HG02678 (cell line): ENCODE measurements at regions not wholly inside any gene's neighbourhood (a gene's known extent, or its start where the extent isn't known, plus 50 kb on each side); places are given as distances from the start of the nearest gene placed in this dataset.
A peak's percentile ranks its signal among the peaks of the same experiment; 100 is the strongest.

ENCODE experiments used
- ATAC-seq: cut with Tn5 transposase; IDR thresholded peaks from one replicate; pipeline ENCODE4 v1.9.1; 2021; ENCODE audit warnings: mild to moderate bottlenecking, moderate library complexity; ENCODE audit not compliant: unreplicated experiment

GRCh38 chr6:121020656-121021055 lies 313.6 kb downstream of the TBC1D32 start:
- ATAC-seq = no peak

DNA sequence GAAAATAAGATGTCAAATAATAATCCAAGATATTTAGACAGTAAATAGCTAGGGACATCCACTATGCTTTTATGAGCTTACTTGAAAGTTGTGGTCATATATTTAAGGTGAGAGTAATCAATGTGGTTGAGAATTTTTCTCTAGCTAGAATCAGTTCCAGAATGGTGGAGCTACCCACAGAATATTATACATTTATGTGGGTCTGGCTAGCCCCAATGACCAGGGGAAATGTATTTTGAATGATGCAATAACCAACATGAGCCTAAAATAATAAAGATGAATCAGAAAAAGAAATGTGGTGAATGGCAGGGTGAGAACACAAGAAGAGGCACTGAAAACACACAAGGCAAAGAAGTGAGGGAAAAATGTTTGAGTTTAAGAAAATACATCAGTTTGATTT lies 325.7 kb downstream of the TBC1D32 start:
- ATAC-seq = no peak

DNA sequence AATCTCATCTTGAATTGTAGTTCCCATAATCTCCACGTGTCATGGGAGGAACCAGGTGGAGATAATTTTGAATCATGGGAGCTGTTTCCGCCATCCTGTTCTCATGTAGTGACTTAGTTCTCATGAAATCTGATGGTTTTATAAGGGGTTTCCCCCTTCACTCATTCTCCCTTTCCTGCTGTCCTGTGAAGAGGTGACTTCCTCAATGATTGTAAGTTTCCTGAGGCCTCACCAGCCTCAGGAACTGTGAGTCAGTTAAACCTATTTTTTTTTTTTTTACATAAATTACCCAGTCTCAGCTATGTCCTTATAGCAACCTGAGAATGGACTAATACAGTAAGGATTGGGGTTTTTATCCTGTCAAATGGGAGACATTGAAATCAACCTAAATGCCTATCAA lies 328.3 kb downstream of the TBC1D32 start:
- no peak for ATAC-seq

DNA sequence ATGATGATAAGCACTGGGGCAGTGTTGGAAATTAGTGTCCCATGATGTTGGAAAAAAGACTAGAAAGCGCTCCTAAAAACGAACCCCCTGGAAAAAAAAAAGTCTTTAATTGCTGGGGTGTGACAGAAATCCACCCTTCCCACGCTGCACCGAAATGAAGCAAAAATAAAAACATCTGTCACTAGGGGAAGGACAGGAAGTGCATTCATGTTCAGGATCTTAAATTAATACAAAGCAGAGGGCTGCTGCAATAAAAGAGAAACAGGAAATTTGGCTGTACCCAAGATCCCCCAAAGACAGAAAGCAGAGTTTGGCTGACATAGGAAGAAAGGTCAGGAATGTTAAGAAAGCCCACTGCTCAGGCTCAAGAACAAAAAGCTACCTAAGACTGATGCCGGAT lies 333.9 kb downstream of the TBC1D32 start:
- ATAC-seq = no peak

DNA sequence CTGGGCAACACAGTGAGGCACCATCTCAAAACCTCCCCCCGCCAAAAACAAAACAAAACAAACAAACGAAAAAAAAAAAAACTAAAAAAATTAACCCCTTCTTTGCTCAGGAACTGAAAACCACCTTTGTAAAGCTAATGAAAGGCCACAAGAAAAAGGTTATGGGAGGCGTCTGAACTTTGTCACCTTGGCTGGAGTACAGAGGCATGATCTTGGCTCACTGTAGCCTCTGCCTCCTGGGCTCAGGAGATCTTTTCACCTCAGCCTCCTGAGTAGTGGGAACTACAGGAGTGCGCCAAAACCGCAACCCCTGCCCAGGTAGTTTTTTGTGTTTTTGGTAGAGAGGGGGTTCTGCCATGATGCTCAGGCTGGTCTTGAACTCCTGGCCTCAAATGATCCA lies 337.9 kb downstream of the TBC1D32 start:
- ATAC-seq = no peak

DNA sequence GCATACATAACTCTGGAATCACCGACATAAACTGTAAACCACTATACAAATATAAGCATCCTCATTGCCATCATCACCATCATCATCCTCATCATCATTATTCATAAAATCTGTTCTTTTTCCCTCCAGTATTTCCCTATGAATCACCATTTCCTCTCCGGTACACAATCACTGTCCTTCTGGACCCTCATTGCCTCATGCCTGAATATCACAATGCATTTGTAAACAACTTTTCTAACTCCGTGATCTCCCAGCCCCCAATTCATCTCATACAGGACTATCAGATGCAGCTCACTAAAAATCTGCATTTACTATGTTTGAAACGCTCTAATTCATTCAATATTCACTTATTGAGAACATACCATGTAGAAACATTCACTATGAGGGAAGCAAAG lies 339.7 kb downstream of the TBC1D32 start:
- no peak for ATAC-seq

GRCh38 chr6:120993929-120994572 lies 340.2 kb downstream of the TBC1D32 start:
- no peak for ATAC-seq

- ATAC-seq = no peak
Observed at GRCh38 chr6:120992257-120992656, 342.0 kb downstream of the TBC1D32 start.

- no peak for ATAC-seq
Observed at GRCh38 chr6:120990866-120991265, 343.4 kb downstream of the TBC1D32 start.

DNA sequence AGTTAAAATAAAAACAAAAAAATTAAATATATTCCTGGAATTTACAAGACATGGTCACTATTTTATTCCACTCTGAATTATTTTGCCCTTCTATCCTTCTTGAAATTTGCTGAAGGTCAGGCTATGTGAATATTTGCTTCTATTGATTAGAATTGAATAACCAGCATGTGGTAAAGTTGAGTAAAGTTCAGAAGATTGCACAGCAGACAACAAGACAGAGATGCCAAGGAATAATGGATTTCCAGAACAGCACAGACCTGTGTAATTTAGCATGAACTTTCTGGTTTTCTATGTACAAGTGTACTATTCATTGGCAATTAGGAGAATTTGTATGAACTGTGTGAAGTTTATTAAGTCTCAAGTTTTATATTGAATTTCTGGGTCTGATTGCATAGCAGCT lies 352.4 kb downstream of the TBC1D32 start:
- no peak for ATAC-seq

- peak; percentile 22 for ATAC-seq
Observed at GRCh38 chr6:120966321-120966720, 368.0 kb downstream of the TBC1D32 start.

GRCh38 chr6:120965814-120966213 lies 368.5 kb downstream of the TBC1D32 start:
- ATAC-seq = peak; percentile 52

DNA sequence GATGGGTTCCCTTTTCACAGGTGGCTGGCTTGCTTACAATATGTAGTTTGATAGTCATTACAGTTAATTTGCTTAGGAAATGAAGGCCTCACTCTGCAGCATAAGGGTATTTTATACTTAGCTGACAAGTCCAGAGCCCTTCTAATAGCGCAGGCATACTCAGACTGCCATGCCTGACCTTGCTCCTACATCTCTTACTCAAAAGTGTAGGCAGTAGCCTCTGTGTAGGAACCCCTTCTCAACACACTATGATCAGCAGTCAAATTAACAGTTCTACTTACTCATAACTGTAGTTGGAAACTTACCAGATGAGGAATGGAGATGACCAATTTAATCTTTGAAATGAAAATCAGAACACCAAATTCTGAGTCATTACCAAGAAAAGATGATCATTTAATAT lies 373.5 kb downstream of the TBC1D32 start:
- ATAC-seq = peak; percentile 44

- no peak for ATAC-seq
Observed at GRCh38 chr6:120954111-120954510, 380.2 kb downstream of the TBC1D32 start.

DNA sequence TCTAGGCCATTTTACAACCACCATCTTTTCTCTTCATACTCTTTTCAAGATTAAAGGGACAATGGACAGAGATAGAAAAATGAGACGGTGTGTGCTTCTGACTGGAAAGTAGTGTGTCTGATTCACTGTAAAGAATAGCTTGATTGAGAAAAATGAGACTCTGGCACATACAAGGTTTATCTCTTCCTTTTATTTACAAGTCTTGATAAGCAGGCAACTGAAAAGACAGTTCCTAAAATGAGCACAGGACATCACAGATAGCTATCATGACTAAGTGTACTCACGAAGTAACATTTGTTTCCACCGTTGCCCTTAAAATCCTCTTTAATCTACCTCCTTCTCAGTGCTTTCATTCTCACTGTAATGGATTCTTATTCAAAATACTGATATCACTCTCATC lies 383.0 kb downstream of the TBC1D32 start:
- ATAC-seq = no peak

DNA sequence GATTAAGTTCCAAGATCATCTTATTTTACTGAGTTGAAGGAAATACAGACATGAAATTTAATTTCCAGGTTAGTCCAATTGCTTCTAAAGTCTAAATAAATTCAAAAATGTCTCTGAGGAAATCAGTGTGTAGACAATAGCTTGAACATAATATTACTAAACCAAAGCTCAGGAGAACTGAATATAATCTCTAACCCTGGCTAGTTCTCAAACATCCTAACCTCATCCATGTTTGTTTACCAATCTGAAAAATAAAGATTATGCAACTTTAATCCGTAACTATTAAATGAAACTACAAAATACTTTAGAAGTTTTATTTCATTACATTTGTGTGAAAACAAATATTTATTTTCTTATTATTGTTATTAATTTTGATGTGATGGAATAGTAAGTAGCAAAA lies 387.2 kb downstream of the TBC1D32 start:
- no peak for ATAC-seq

- peak; percentile 56 for ATAC-seq
Observed at GRCh38 chr6:120945905-120946594, 388.2 kb downstream of the TBC1D32 start.

DNA sequence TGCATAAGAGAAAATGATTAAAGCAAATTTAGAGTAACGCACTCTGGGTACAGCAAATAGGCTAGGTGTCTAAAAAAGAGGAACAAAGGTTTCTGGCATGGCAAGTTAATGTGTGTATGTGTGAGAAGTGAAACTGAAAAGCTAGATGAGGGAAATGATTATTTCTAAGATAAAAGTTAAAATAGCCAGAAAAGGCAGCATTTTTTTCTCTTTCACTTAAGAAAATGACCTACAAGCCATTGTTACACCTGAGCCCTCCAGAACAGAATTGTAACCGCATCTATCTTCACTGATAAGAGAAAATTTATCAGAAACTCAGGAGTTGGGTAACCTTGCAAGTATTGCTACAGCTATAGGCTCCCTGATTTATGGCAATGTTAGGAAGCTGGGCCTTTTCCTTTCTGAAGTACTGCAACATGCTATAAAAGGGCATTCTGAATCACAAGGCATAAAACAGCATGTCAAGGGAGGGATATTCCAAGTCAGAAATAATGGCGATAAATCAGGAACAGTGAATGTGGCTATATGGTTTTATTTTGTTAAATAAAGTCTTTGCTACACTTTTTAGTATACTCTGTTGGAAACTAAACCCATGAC lies 395.3 kb downstream of the TBC1D32 start:
- peak; percentile 96 for ATAC-seq

- peak; percentile 38 for ATAC-seq
Observed at GRCh38 chr6:120938164-120938875, 396.0 kb downstream of the TBC1D32 start.

DNA sequence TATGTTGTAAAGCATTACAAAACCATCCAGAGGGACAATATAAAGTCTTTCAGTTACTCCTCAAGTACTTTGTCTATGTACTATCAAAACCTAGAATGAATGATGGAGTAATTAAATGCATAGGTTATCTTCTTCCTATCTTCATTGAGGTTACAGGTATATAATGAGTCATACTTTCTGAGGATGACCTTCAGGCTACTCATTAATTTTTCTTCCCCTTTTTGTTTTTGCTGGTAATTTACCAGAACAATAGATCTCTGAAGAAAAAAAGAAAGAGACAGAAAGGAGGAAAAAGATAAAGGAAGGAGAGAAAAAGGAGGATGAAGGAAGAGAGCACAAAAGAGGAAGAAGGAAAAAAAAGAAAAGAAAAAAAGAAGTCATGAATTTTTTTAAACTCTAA lies 398.4 kb downstream of the TBC1D32 start:
- peak; percentile 34 for ATAC-seq

DNA sequence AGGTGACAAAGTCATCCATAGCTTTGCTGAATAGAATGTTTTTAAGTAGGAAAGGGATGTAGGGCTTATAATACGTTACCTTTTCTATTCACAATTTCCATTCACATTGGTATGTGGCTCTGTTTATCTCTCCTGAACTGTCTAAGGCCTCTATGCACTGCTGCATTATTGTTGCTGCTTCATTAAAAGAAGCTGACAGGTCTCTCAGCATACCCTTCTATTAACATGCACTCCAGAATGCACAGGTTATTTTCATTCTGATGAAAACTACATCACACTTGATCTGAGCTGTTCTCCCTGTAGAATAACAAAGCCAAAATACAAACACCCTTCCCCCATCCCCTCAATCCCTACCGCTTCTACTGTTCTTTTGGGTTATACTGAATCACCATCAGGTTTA lies 399.3 kb downstream of the TBC1D32 start:
- ATAC-seq = no peak
